DND-41 (cell line): ENCODE measurements at regions not wholly inside any gene's neighbourhood (a gene's known extent, or its start where the extent isn't known, plus 50 kb on each side); places are given as distances from the start of the nearest gene placed in this dataset.

Source experiments
- CTCF ChIP-seq: IDR thresholded peaks from 2 replicates; pipeline ENCODE4 v1.5.1; 2012; ENCODE audit warnings: borderline replicate concordance, low read length, moderate library complexity, mild to moderate bottlenecking; ENCODE audit not compliant: poor library complexity, severe bottlenecking; ENCODE audit errors: extremely low read depth
- EZH2 ChIP-seq: IDR thresholded peaks from 3 replicates; pipeline ENCODE4 v1.6.1; 2012; ENCODE audit warnings: borderline replicate concordance, low read depth, mild to moderate bottlenecking, moderate library complexity, low read length, inconsistent platforms; ENCODE audit not compliant: severe bottlenecking

GRCh38 chr5:44942524-44943001, 133.8 kb downstream of the MRPS30 start:
- TF ChIP-seq CTCF: no peak
- TF ChIP-seq EZH2: no peak
